Stomach smooth muscle (tissue), 2 donors: ENCODE measurements at regions not wholly inside any gene's neighbourhood (a gene's known extent, or its start where the extent isn't known, plus 50 kb on each side); places are given as distances from the start of the nearest gene placed in this dataset.

Source experiments
- H3K27ac ChIP-seq: one replicate; pipeline ENCODE4 v1.7.0; 2013; ENCODE audit warnings: mild to moderate bottlenecking, low read length, inconsistent platforms
- H3K27me3 ChIP-seq, 2 donors: one replicate each; pipeline ENCODE4 v1.7.0; 2013; ENCODE audit warnings: low read length in 2 of 2; ENCODE audit not compliant: insufficient read depth in 2 of 2, control insufficient read depth in 1 of 2
- H3K36me3 ChIP-seq, 2 donors: one replicate each; pipeline ENCODE4 v1.7.0; 2013; ENCODE audit warnings: low read length in 2 of 2; ENCODE audit not compliant: control insufficient read depth in 2 of 2, insufficient read depth in 2 of 2
- H3K4me1 ChIP-seq: one replicate; pipeline ENCODE4 v1.7.0; 2013; ENCODE audit warnings: low read length; ENCODE audit not compliant: control insufficient read depth, insufficient read depth
- H3K4me3 ChIP-seq, 2 donors: one replicate each; pipeline ENCODE4 v1.7.0; 2013; ENCODE audit warnings: low read length in 2 of 2
- H3K9ac ChIP-seq, 2 donors: one replicate each; pipeline ENCODE4 v1.7.0; 2013; ENCODE audit warnings: low read length in 2 of 2, mild to moderate bottlenecking in 1 of 2
- H3K9me3 ChIP-seq, 2 donors: one replicate each; pipeline ENCODE4 v1.7.0; 2013; ENCODE audit warnings: low read length in 2 of 2; ENCODE audit not compliant: control insufficient read depth in 2 of 2
- donor health status: healthy.
- donor health status: Pancreatic carcinoma.

DNA sequence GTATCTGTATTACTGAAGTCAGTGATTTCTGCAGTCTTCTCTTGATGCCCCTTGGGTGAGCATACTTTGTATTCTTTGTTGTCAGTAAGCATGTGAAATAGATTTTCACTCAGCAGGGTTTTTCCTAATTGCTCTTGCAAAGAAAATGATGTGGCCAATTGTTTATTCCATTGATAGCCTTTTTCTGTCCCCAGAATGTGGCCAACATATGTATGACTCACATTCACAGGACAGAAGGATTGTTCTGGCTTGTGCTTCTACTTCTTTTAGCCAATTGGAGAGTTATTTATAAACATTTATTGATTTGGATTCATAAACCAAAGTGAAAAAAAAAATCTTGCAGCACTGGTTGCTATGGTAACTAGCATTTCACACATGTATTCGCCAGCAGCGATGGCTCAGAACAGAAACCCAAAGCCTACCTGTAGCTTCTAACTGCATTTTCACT lies 54.4 kb upstream of the RBM24 start:
- H3K36me3 ChIP-seq, result no peaks in the 10 kb centered on the region
- no peaks in the 10 kb centered on the region for H3K4me1 ChIP-seq
- no peak overlapping the region for H3K27ac ChIP-seq
- no peaks in the 10 kb centered on the region for H3K9me3 ChIP-seq
- H3K4me3 ChIP-seq, result no peak overlapping the region
- H3K27me3 ChIP-seq, result no peaks in the 10 kb centered on the region
- no peak overlapping the region for H3K9ac ChIP-seq

DNA sequence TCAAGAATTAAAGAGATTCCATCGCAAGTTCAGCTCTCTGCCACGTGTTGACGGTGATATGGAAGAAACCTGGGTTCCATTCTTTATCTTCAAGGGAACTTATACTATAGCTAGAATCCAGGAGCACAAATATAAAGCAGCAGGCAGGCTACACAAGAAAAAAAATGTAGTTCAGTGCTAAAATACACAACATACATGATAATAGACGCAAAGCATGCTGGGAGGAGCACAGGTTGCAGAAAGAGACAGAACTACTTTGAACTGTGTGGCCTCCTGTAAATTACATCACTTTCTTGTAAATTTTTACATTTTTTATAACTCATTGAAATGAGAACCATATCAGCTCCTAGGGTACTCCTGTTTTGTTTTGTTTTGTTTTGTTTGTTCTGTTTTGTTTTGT lies 53.8 kb upstream of the RBM24 start:
- H3K27ac ChIP-seq, result no peak overlapping the region
- H3K4me3 ChIP-seq, result no peak overlapping the region
- H3K9me3 ChIP-seq, result no peaks in the 10 kb centered on the region
- H3K4me1 ChIP-seq, result no peaks in the 10 kb centered on the region
- no peaks in the 10 kb centered on the region for H3K27me3 ChIP-seq
- no peaks in the 10 kb centered on the region for H3K36me3 ChIP-seq
- H3K9ac ChIP-seq, result no peak overlapping the region
